IMR-90 (cell line): ENCODE measurements at regions not wholly inside any gene's neighbourhood (a gene's known extent, or its start where the extent isn't known, plus 50 kb on each side); places are given as distances from the start of the nearest gene placed in this dataset.
"Not testable (repeated sequence)": the region's sequence is repeated elsewhere in the genome, so short reads cannot be mapped to it uniquely, and the experiment has no call there.

Experiments
- ATAC-seq: fragments of 200-7000 bp; cut with Tn5 transposase; 2 replicates; pipeline ENCODE4 v1.9.1; 2020; ENCODE audit warnings: low read depth, mild to moderate bottlenecking, moderate library complexity
- BruUV-seq: library from RNA; stranded (reverse); fragments of 400-500 nt; replicated peaks from 2 replicates; lab custom pipeline; 2021; lab: Mats Ljungman, UMichigan
- CTCF ChIA-PET: fragments of 300-600 bp; formaldehyde crosslinking; extraction: SDS; loops from one replicate; lab custom pipeline; 2021; ENCODE audit warnings: antibody characterized with exemption; lab: Yijun Ruan, JAX
- POLR2A ChIA-PET: fragments of 300-600 bp; sonication (Branson Sonifier 250); formaldehyde crosslinking; loops from one replicate; lab custom pipeline; 2022; ENCODE audit warnings: antibody characterized with exemption; ENCODE audit not compliant: unreplicated experiment; lab: Charles Lee
- DNase-seq: peaks from one replicate; pipeline ENCODE4 v3.0.0; 2013
- H2AFZ ChIP-seq: replicated peaks from 2 replicates; pipeline ENCODE3; 2013; ENCODE audit warnings: low read length, mild to moderate bottlenecking; ENCODE audit not compliant: poor library complexity
- H2AK5ac ChIP-seq: 2 replicates; pipeline ENCODE4 v1.6.1; 2013; ENCODE audit warnings: low read depth, low read length, inconsistent platforms
- H2AK9ac ChIP-seq: replicated peaks from 2 replicates; pipeline ENCODE3; 2013; ENCODE audit warnings: mild to moderate bottlenecking, low read depth, low read length, moderate library complexity; ENCODE audit not compliant: poor library complexity
- H2BK120ac ChIP-seq: 2 replicates; pipeline ENCODE4 v1.6.1; 2013; ENCODE audit warnings: low read depth, low read length, inconsistent platforms
- H2BK15ac ChIP-seq: 3 replicates; pipeline ENCODE4 v1.6.1; 2013; ENCODE audit warnings: low read depth, low read length, inconsistent platforms
- H2BK20ac ChIP-seq: 2 replicates; pipeline ENCODE4 v1.6.1; 2013; ENCODE audit warnings: low read depth, mild to moderate bottlenecking, inconsistent platforms, low read length, moderate library complexity
- H2BK5ac ChIP-seq: 2 replicates; pipeline ENCODE4 v1.6.1; 2013; ENCODE audit warnings: mild to moderate bottlenecking, low read depth, low read length, inconsistent platforms; ENCODE audit not compliant: poor library complexity, severe bottlenecking
- H3K14ac ChIP-seq: replicated peaks from 2 replicates; pipeline ENCODE4 v1.6.1; 2013; ENCODE audit warnings: low read depth, low read length, inconsistent platforms
- H3K18ac ChIP-seq: 2 replicates; pipeline ENCODE4 v1.6.1; 2013; ENCODE audit warnings: low read depth, low read length, control low read depth
- H3K23ac ChIP-seq: 2 replicates; pipeline ENCODE4 v1.6.1; 2013; ENCODE audit warnings: low read depth, low read length, inconsistent platforms
- H3K27ac ChIP-seq: 2 replicates; pipeline ENCODE4 v1.5.1; 2013; ENCODE audit warnings: mild to moderate bottlenecking, control low read depth, low read length; ENCODE audit not compliant: insufficient read depth
- H3K27me3 ChIP-seq: 2 replicates; pipeline ENCODE4 v1.6.1; 2013; ENCODE audit warnings: low read length; ENCODE audit not compliant: control insufficient read depth, insufficient read depth
- H3K36me3 ChIP-seq: 2 replicates; pipeline ENCODE4 v1.6.1; 2013; ENCODE audit warnings: low read length, mixed read lengths; ENCODE audit not compliant: control insufficient read depth, insufficient read depth
- H3K4ac ChIP-seq: 2 replicates; pipeline ENCODE4 v1.6.1; 2013; ENCODE audit warnings: low read depth, low read length, inconsistent platforms
- H3K4me1 ChIP-seq: 2 replicates; pipeline ENCODE4 v1.6.1; 2013; ENCODE audit warnings: low read length, mixed read lengths; ENCODE audit not compliant: control insufficient read depth, insufficient read depth
- H3K4me2 ChIP-seq: 2 replicates; pipeline ENCODE4 v1.6.1; 2013; ENCODE audit warnings: low read depth, mild to moderate bottlenecking, control low read depth, low read length, moderate library complexity
- H3K4me3 ChIP-seq: 2 replicates; pipeline ENCODE4 v1.5.1; 2013; ENCODE audit warnings: low read depth, mild to moderate bottlenecking, control low read depth, low read length, moderate library complexity; ENCODE audit not compliant: insufficient read depth
- H3K56ac ChIP-seq: 2 replicates; pipeline ENCODE4 v1.6.1; 2013; ENCODE audit warnings: low read length, inconsistent platforms; ENCODE audit not compliant: insufficient read depth; ENCODE audit errors: extremely low read depth
- H3K79me1 ChIP-seq, 2 experiments: 2 replicates each; pipeline ENCODE4 v1.6.1; 2013; ENCODE audit warnings: low read length in 2 of 2, inconsistent platforms in 1 of 2, low read depth in 1 of 2
- H3K9ac ChIP-seq: 2 replicates; pipeline ENCODE4 v1.6.1; 2013; ENCODE audit warnings: low read depth, low read length, control low read depth
- H3K9me1 ChIP-seq: 2 replicates; pipeline ENCODE4 v1.6.1; 2013; ENCODE audit warnings: low read length, inconsistent platforms; ENCODE audit not compliant: insufficient read depth
- H3K9me3 ChIP-seq: 2 replicates; pipeline ENCODE4 v1.6.1; 2013; ENCODE audit warnings: low read length; ENCODE audit not compliant: control insufficient read depth, insufficient read depth
- H4K20me1 ChIP-seq: 2 replicates; pipeline ENCODE4 v1.6.1; 2013; ENCODE audit warnings: low read length, inconsistent platforms; ENCODE audit not compliant: insufficient read depth
- H4K5ac ChIP-seq: 2 replicates; pipeline ENCODE4 v1.6.1; 2013; ENCODE audit warnings: mild to moderate bottlenecking, low read depth, low read length, control low read depth
- H4K8ac ChIP-seq, 2 experiments: 2 replicates each; pipeline ENCODE4 v1.6.1; 2013; ENCODE audit warnings: low read depth in 2 of 2, low read length in 2 of 2, control low read depth in 1 of 2, inconsistent platforms in 1 of 2
- H4K91ac ChIP-seq: 2 replicates; pipeline ENCODE4 v1.6.1; 2013; ENCODE audit warnings: low read depth, low read length, inconsistent platforms; ENCODE audit not compliant: insufficient read depth
- NFE2L2 ChIP-seq: fragments of 150-350 bp; IDR thresholded peaks from 2 replicates; pipeline ENCODE4 v1.6.1; 2016; ENCODE audit warnings: low read depth, mild to moderate bottlenecking, low read length
- whole genome bisulfite sequencing, 2 experiments: methylation state at CpG; one replicate each; pipeline versions ENCODE4 v1.1.5 to v1.1.7; 2013; ENCODE audit warnings: missing lambda C conversion rate in 2 of 2; ENCODE audit not compliant: insufficient read length in 1 of 2; ENCODE audit errors: extremely low coverage in 2 of 2; 5-methylcytosine and 5-hydroxymethylcytosine counted together
- dilution Hi-C: fragments of 300-500 bp; cut with HindIII; formaldehyde crosslinking; loops from one replicate; pipeline ENCODE4 v1.14.3; 2018; ENCODE audit warnings: low sequenced_read_pairs; ENCODE audit not compliant: unreplicated experiment
- in situ Hi-C: fragments of 300-500 bp; cut with MboI; formaldehyde crosslinking; loops from 3 replicates; pipeline ENCODE4 v1.14.3; 2019; ENCODE audit warnings: low sequenced_read_pairs, inconsistent platforms, mixed read lengths
- intact Hi-C: fragments of 100-400 bp; cut with micrococcal nuclease; formaldehyde crosslinking; loops from 2 replicates; pipeline ENCODE4 v1.10.0; 2022

DNA sequence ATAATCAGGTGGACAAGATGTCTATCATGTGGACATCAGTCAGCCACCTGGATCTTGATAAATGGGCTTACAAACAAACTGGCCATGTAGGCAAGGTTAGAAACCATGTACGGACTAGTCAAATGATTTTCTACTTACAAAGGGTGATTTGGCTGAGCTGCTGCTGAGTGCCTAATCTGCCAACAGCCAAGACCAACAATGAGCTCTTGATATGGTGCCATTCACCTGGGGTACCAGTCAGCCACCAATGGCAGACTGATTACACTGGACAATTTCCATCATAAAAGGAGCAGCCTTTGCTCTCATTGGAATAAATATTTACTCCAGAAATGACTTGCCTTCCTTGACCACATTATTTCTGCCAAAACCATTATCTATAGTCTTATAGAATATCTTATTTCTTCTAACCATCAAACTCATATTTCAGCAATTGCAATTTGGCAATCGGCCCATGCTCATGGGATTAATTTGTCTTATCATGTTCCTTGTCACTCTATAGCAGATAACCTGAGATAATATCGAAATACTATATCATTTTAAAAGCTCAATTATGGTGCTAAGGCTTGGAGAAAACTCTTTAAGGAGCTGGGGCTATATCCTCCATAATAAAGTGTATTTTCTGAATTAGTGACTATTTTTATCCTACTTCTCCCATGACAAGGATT lies 135.1 kb downstream of the SLC25A46 start:
- no peak overlapping the region for H2AK9ac ChIP-seq
- no peak overlapping the region for H2BK20ac ChIP-seq
- H2BK120ac ChIP-seq: no peak overlapping the region
- no peaks in the 10 kb centered on the region for H3K4me1 ChIP-seq
- H3K36me3 ChIP-seq: no peaks in the 10 kb centered on the region
- no peak for ATAC-seq
- intact Hi-C loops (no loop called here), in situ Hi-C loops (no loop called here), dilution Hi-C loops (no loop called here)
- H2AK5ac ChIP-seq: no peak overlapping the region
- no peak overlapping the region for H3K4ac ChIP-seq
- H3K9me1 ChIP-seq: no peaks in the 10 kb centered on the region; the same call in 1 of the 2 replicates
- H3K79me1 ChIP-seq: no peaks in the 10 kb centered on the region
- ChIA-PET POLR2A (no interaction called here), CTCF (no interaction called here)
- TF ChIP-seq NFE2L2: no peak
- no peak for DNase-seq
- H2BK5ac ChIP-seq: no peak overlapping the region
- H3K4me3 ChIP-seq: no peak overlapping the region
- no peaks in the 10 kb centered on the region for H4K20me1 ChIP-seq
- no TSS peak for BruUV-seq
- no peak overlapping the region for H4K91ac ChIP-seq
- H4K5ac ChIP-seq: no peak overlapping the region
- H3K27me3 ChIP-seq: no peaks in the 10 kb centered on the region; the same call in 1 of the 2 replicates
- no peak overlapping the region for H3K14ac ChIP-seq
- no peak overlapping the region for H3K9ac ChIP-seq
- H3K56ac ChIP-seq: no peak overlapping the region
- H3K27ac ChIP-seq: no peak overlapping the region
- H3K9me3 ChIP-seq: no peaks in the 10 kb centered on the region
- H4K8ac ChIP-seq: no peak overlapping the region
- H3K18ac ChIP-seq: no peak overlapping the region
- no peak overlapping the region for H3K23ac ChIP-seq
- H2BK15ac ChIP-seq: no peak overlapping the region
- H2AFZ ChIP-seq: no peak overlapping the region
- 0% methylated on average over 1 of the region's 3 CpGs; no CpG with 5 or more reads in 1 of the 2 experiments for WGBS, 2 experiments
- no peak overlapping the region for H3K4me2 ChIP-seq

DNA sequence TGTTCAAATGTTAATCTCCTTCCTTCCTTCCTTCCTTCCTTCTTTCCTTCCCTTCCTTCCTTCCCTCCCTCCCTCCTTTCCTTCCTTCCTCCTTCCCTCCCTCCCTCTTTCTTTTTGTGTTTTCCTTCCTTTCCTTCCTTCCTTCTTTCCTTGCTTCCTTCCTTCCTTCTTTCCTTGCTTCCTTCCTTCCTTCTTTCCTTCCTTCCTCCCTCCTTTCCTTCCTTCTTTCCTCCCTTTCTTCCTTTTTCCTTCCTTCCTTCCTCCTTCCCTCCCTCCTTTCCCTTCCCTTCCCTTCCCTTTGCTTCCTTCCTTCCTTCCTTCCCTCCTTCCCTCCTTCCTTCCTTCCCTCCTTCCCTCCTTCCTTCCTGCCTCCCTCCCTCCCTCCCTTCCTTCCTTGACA lies 136.3 kb downstream of the SLC25A46 start:
- dilution Hi-C loops, H4K20me1 ChIP-seq, H3K9ac ChIP-seq, BruUV-seq, H3K9me3 ChIP-seq, H3K27ac ChIP-seq, DNase-seq, H2AK9ac ChIP-seq, H2AK5ac ChIP-seq, H3K18ac ChIP-seq, H3K4ac ChIP-seq, H3K4me2 ChIP-seq, H2BK120ac ChIP-seq, H4K5ac ChIP-seq, H3K56ac ChIP-seq, in situ Hi-C loops, CTCF ChIA-PET, H3K79me1 ChIP-seq, H3K14ac ChIP-seq, H3K23ac ChIP-seq, H2AFZ ChIP-seq, H3K36me3 ChIP-seq, H2BK20ac ChIP-seq, H2BK15ac ChIP-seq, H3K4me3 ChIP-seq, POLR2A ChIA-PET, H2BK5ac ChIP-seq, H4K91ac ChIP-seq, ATAC-seq, H4K8ac ChIP-seq, H3K4me1 ChIP-seq, H3K27me3 ChIP-seq, H3K9me1 ChIP-seq, intact Hi-C loops: not testable (repeated sequence)
